GM06990 (cell line): ENCODE measurements at regions not wholly inside any gene's neighbourhood (a gene's known extent, or its start where the extent isn't known, plus 50 kb on each side); places are given as distances from the start of the nearest gene placed in this dataset.

Source experiments
- DNase-seq: peaks from one replicate; pipeline ENCODE4 v3.0.0-alpha.2; 2011; ENCODE audit not compliant: insufficient read length; ENCODE audit errors: extremely low read depth
- H3K27me3 ChIP-seq: replicated peaks from 2 replicates; pipeline ENCODE4 v1.6.0; 2011; ENCODE audit warnings: low read length; ENCODE audit not compliant: control insufficient read depth, insufficient read depth
- H3K36me3 ChIP-seq: 2 replicates; pipeline ENCODE4 v1.5.1; 2011; ENCODE audit warnings: low read length; ENCODE audit not compliant: control insufficient read depth, insufficient read depth
- H3K4me3 ChIP-seq: replicated peaks from 2 replicates; pipeline ENCODE4 v1.5.1; 2011; ENCODE audit warnings: low read depth, mild to moderate bottlenecking, control low read depth, low read length
- TF ChIP-seq, protein P1 (sequence below): IDR thresholded peaks from 2 replicates; pipeline ENCODE4 v1.5.1; 2011; ENCODE audit warnings: low read length, control low read depth, mild to moderate bottlenecking, inconsistent platforms; ENCODE audit not compliant: insufficient read depth, poor library complexity, severe bottlenecking

DNA sequence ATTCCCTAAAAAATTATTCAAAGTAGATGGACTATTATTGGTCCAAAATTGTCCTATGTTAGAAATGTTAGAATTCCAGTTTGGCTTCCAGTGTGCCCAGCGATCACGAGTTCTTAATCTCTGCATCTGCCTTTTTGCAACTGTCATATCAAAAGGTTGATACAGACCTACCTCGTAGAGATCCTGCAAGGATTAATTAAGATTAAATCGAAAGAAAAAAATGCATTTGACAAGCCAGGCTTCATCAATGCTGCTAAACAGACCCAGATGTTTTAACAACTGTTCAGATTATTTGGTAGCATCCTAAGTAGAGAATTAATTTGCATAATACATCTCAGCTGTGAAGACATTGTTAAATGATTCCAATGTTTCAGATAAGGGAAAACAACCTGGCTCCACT, 336.5 kb downstream of the CRPPA start:
- DNase-seq = no peak
- Histone ChIP-seq H3K4me3 (no peak overlapping the region), H3K27me3 (no peaks in the 10 kb centered on the region), H3K36me3 (no peaks in the 10 kb centered on the region)
- TF ChIP-seq, protein P1, sequence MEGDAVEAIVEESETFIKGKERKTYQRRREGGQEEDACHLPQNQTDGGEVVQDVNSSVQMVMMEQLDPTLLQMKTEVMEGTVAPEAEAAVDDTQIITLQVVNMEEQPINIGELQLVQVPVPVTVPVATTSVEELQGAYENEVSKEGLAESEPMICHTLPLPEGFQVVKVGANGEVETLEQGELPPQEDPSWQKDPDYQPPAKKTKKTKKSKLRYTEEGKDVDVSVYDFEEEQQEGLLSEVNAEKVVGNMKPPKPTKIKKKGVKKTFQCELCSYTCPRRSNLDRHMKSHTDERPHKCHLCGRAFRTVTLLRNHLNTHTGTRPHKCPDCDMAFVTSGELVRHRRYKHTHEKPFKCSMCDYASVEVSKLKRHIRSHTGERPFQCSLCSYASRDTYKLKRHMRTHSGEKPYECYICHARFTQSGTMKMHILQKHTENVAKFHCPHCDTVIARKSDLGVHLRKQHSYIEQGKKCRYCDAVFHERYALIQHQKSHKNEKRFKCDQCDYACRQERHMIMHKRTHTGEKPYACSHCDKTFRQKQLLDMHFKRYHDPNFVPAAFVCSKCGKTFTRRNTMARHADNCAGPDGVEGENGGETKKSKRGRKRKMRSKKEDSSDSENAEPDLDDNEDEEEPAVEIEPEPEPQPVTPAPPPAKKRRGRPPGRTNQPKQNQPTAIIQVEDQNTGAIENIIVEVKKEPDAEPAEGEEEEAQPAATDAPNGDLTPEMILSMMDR = no peak

DNA sequence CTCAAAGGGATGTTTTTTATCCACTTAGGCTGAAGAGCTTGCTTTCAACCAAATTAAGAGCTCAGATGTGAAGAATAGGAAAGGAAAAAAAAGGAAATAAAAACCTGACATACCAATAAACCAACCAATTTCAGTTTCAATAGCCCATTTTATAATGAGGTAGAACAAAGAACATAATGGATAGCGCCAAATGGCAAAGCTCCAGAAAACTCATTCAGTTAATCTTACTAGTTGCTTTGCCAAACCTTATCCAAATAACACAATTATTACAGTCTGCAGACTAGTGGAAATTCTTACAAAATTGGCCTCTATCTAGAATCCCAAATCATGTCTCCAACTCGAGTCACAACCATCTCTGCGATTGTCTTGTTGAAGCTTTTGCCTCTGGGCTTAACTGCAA, 337.0 kb downstream of the CRPPA start:
- Histone ChIP-seq H3K27me3 (no peaks in the 10 kb centered on the region), H3K4me3 (no peak overlapping the region), H3K36me3 (no peaks in the 10 kb centered on the region)
- no peak for DNase-seq
- TF ChIP-seq, protein P1 = no peak

DNA sequence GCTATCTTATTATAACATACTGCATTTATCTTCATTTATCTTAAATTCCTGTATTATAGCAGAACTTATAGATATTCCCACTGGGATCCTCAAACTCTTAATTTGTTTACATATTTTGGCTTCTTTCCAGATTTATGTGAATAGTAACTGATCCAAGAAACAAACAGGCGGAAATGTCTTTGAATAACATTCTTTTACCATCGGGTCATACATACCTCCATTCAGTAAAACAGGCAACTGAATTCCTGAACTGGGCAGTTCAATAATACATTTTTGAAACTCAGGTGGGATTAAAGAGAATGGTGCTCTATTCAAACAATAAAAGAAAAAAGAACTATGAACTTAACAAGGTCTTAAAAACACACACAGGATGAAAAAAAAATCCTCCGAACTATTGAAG, 337.4 kb downstream of the CRPPA start:
- H3K27me3 ChIP-seq = no peaks in the 10 kb centered on the region
- no peak for DNase-seq
- no peak overlapping the region for H3K4me3 ChIP-seq
- H3K36me3 ChIP-seq = no peaks in the 10 kb centered on the region
- TF ChIP-seq, protein P1 = no peak

DNA sequence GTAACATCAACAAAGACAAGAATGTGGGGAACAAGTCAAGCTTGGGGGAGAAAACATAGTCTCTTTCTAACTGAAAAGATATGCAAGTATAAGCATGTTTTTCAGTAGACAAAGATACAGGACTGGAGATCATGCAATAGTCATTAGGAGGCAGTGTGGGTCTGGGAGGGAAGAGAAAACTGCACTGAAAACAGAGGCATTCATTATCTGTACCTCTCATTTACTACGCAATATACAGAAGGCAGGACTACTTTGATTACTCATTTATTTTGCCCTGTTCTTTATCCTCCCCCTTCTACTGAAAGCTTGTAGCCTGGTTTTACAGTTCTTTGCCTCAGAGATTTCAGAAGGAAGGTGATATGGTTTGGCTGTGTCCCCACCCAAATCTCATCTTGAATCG, 341.2 kb downstream of the CRPPA start:
- TF ChIP-seq, protein P1 = no peak

DNA sequence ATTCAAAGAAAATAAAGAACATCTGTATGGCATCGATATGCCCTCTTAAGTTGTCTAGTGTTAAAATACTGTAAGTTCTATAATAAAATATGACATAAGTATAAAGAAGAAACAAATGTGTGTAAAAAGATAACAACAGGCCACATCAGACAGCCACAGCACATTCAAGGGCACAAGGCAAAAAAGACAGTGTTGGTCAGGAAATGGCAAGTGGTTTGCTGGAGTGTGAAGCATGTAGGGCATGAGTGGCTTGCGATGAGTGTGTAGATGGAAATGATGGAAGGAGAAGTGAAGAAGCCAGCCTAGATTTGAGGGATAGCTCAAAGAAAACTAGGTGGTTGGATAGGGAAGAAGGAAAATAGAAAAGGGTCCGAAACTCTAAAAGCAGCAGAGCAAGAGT, 341.6 kb downstream of the CRPPA start:
- H3K4me3 ChIP-seq = no peak overlapping the region
- no peaks in the 10 kb centered on the region for H3K36me3 ChIP-seq
- H3K27me3 ChIP-seq = no peaks in the 10 kb centered on the region
- TF ChIP-seq, protein P1 = no peak
- no peak for DNase-seq

More for the DNA sequence above, 341.2 kb downstream of the CRPPA start:
- Histone ChIP-seq H3K27me3 (no peaks in the 10 kb centered on the region), H3K4me3 (no peak overlapping the region), H3K36me3 (no peaks in the 10 kb centered on the region)
- DNase-seq = no peak

DNA sequence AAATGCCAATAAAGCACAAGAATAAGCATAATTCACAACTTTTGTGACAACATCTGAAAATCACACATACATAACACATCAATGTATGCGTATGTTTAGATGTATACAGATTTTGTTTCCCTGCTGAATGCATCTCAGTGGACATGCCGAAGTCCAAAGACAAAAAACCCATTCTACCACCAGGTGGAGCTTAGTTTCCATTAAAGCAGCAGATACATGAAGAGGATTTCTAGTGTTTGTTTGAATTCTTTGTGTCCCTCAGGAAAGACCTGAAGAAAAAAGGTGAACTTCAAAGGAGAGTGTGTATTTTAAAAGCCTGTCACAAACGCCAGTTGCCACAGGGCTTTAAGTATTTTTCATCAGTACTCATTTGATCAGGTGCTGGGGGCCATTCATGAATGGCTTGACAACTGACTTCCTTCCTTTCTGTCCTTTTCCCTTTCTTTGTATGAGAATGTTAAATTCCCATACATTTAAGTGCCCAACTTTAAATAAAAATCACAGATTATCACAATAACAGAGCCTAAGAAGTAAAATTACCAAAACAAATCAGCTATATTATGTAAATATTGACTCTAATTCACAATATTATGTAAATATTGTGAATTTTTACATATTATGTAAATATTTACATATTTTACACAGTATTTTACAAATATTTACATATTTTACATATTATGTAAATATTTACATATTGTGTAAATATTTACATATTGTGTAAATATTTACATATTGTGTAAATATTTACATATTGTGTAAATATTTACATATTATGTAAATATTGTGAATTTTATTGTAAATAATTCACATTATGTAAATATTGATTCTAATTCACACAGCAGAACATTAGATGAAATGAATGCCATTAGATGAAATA, 343.0 kb downstream of the CRPPA start:
- H3K4me3 ChIP-seq = no peak overlapping the region
- no peaks in the 10 kb centered on the region for H3K36me3 ChIP-seq
- TF ChIP-seq, protein P1 = peak; percentile 55
- no peaks in the 10 kb centered on the region for H3K27me3 ChIP-seq
- no peak for DNase-seq
